DOHH2 (cell line): ENCODE measurements at regions not wholly inside any gene's neighbourhood (a gene's known extent, or its start where the extent isn't known, plus 50 kb on each side); places are given as distances from the start of the nearest gene placed in this dataset.
A peak's percentile ranks its signal among the peaks of the same experiment; 100 is the strongest.

Experiments
- H3F3A ChIP-seq: fragments of 200-600 bp; sonication (generic), shearing (Covaris generic); 2 replicates; pipeline ENCODE4 v1.6.0; 2016; ENCODE audit warnings: antibody characterized with exemption, mild to moderate bottlenecking; ENCODE audit not compliant: control insufficient read depth, insufficient read depth
- H3K27ac ChIP-seq: fragments of 200-600 bp; sonication (generic); 2 replicates; pipeline ENCODE4 v1.5.1; 2014; ENCODE audit warnings: low read depth, mild to moderate bottlenecking, low read length, moderate library complexity
- H3K27me3 ChIP-seq: fragments of 200-600 bp; sonication (generic); 2 replicates; pipeline ENCODE4 v1.6.1; 2014; ENCODE audit warnings: mild to moderate bottlenecking, low read length, mixed read lengths; ENCODE audit not compliant: control insufficient read depth
- H3K36me3 ChIP-seq: fragments of 200-600 bp; sonication (generic); 2 replicates; pipeline ENCODE4 v1.6.1; 2014; ENCODE audit warnings: mild to moderate bottlenecking, low read length, moderate library complexity, mixed read lengths; ENCODE audit not compliant: control insufficient read depth
- H3K4me1 ChIP-seq: fragments of 200-600 bp; sonication (generic); 2 replicates; pipeline ENCODE4 v1.6.1; 2014; ENCODE audit warnings: mild to moderate bottlenecking, low read length, mixed read lengths; ENCODE audit not compliant: control insufficient read depth
- H3K4me2 ChIP-seq: fragments of 200-600 bp; sonication (generic); 2 replicates; pipeline ENCODE4 v1.6.0; 2014; ENCODE audit warnings: mild to moderate bottlenecking, low read length, moderate library complexity
- H3K4me3 ChIP-seq: fragments of 200-600 bp; sonication (generic); 2 replicates; pipeline ENCODE4 v1.5.1; 2014; ENCODE audit warnings: mild to moderate bottlenecking, low read length, mixed read lengths
- H3K79me2 ChIP-seq: fragments of 200-600 bp; sonication (generic); 2 replicates; pipeline ENCODE4 v1.6.1; 2014; ENCODE audit warnings: mild to moderate bottlenecking, low read length, mixed read lengths; ENCODE audit not compliant: control insufficient read depth
- H3K9me2 ChIP-seq: fragments of 200-600 bp; sonication (generic); replicated peaks from 2 replicates; pipeline ENCODE4 v1.6.1; 2014; ENCODE audit warnings: mild to moderate bottlenecking, low read length, mixed read lengths; ENCODE audit not compliant: control insufficient read depth
- H3K9me3 ChIP-seq: fragments of 200-600 bp; sonication (generic); 2 replicates; pipeline ENCODE4 v1.6.1; 2014; ENCODE audit warnings: antibody characterized with exemption, low read length, mixed read lengths; ENCODE audit not compliant: control insufficient read depth, insufficient read depth
- H4K20me1 ChIP-seq: fragments of 200-600 bp; sonication (generic); 2 replicates; pipeline ENCODE4 v1.6.0; 2014; ENCODE audit warnings: low read depth, mild to moderate bottlenecking, antibody characterized with exemption, low read length, moderate library complexity; ENCODE audit not compliant: control insufficient read depth, insufficient read depth
- EZH2phosphoT487 ChIP-seq: fragments of 200-600 bp; sonication (generic); IDR thresholded peaks from 2 replicates; pipeline ENCODE4 v1.6.1; 2017; ENCODE audit warnings: borderline replicate concordance, mild to moderate bottlenecking, antibody characterized with exemption, low read length, moderate library complexity, mixed read lengths
- TF ChIP-seq, protein P1 (sequence below): fragments of 200-600 bp; sonication (generic); IDR thresholded peaks from one replicate; pipeline ENCODE4 v1.5.1; 2014; ENCODE audit warnings: antibody characterized with exemption, mild to moderate bottlenecking, low read depth, low read length; ENCODE audit not compliant: poor library complexity, severe bottlenecking

DNA sequence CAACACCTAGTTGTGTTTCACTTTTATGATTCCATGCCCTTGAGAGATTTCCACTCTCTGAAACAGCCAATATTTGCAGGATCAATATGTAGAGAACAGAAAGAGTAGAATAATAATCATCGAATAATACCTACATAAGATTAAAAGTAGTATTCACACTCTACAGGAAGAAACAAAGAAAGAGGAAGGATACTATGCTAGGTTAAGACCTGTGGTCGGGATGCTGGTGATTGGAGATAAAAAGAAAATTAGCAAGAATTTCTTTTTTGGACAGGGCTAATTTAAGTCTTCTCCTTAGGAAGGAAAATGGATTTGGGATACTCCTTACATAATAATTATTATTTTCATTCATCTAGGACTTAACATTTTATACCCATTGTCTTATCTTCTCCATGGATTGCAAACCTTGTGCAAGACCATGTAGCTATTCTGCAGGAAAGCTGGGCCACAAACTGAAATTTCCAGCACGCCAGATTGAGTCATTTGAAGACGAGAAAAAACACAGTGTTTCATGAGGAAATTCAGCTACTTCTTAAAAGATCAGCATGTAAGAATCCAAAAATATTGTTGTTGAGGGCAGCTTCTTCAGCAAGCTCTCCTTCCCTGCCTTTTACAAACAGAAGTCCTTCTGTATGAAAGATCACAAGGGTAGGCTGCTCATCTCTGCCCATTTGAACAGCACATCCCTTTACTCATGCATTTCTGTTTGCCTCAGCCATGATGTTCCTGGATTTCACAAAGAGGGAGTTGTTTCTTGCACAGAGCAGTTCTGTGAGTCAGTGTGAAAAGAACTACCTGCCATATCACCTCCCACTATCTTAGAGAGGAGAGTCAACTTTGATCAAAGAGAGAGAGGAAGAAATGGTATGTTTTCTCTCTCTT, 90.7 kb downstream of the FAM76B start:
- peak overlapping the region; percentile 68 for H3K27ac ChIP-seq
- H3F3A ChIP-seq, result peaks cover 17% of the 10 kb centered on the region; the same call in 1 of the 2 replicates
- H3K4me1 ChIP-seq, result peaks cover 90% of the 10 kb centered on the region
- TF ChIP-seq EZH2phosphoT487, result no peak
- TF ChIP-seq, protein P1, sequence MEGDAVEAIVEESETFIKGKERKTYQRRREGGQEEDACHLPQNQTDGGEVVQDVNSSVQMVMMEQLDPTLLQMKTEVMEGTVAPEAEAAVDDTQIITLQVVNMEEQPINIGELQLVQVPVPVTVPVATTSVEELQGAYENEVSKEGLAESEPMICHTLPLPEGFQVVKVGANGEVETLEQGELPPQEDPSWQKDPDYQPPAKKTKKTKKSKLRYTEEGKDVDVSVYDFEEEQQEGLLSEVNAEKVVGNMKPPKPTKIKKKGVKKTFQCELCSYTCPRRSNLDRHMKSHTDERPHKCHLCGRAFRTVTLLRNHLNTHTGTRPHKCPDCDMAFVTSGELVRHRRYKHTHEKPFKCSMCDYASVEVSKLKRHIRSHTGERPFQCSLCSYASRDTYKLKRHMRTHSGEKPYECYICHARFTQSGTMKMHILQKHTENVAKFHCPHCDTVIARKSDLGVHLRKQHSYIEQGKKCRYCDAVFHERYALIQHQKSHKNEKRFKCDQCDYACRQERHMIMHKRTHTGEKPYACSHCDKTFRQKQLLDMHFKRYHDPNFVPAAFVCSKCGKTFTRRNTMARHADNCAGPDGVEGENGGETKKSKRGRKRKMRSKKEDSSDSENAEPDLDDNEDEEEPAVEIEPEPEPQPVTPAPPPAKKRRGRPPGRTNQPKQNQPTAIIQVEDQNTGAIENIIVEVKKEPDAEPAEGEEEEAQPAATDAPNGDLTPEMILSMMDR, result no peak
- H3K79me2 ChIP-seq, result no peaks in the 10 kb centered on the region
- H3K4me2 ChIP-seq, result peak overlapping the region; percentile 63
- H3K9me3 ChIP-seq, result peaks cover 5% of the 10 kb centered on the region; the same call in 1 of the 2 replicates
- no peaks in the 10 kb centered on the region for H3K9me2 ChIP-seq
- H3K4me3 ChIP-seq, result peak overlapping the region; percentile 47
- no peaks in the 10 kb centered on the region for H3K27me3 ChIP-seq
- peaks cover 33% of the 10 kb centered on the region for H3K36me3 ChIP-seq
- H4K20me1 ChIP-seq, result no peaks in the 10 kb centered on the region

DNA sequence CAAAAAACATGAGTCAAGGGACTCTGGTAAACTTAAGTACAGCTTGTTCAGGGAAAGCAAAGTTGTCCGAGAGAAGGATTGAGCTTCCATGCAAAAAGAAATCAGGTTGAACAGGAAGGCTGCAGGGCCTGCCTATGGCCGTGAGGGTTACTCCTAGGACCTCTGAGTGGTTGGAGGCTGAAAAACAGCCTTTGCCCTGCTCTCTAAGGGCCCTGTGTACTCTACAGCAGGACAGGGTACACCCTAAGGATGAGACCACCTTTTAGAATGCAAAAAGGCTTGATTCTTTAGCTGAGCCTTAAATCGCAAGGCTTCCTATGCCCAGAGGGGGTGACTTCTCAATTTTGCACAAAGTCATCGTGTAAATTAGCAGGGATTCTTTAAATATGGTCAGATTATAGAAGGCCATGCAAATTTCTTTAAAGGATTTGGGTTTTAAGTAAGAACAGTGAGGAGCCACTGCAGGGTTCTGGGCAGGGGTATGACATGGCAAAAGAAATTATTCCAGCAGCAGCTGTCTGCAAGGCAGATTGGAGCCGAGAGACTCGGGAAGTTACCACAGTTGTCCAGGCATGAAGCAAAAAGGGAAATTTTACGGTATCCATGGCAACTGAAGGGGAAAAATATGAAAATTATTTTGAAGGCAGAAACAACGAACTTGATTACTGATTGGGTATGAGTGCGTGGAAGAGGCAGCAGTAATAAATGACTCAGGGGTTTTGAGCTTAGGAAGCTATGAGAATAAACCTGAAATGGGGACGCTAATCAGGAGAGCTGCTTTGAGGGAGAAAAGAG, 91.8 kb downstream of the FAM76B start:
- TF ChIP-seq, protein P1, result no peak
- TF ChIP-seq EZH2phosphoT487, result no peak
- Histone ChIP-seq H3K4me3 (peak overlapping the region; percentile 47), H3K4me2 (peak overlapping the region; percentile 63), H3K27ac (peak overlapping the region; percentile 68), H3K36me3 (peaks cover 33% of the 10 kb centered on the region), H3K9me2 (no peaks in the 10 kb centered on the region), H3K9me3 (peaks cover 9% of the 10 kb centered on the region; the same call in 1 of the 2 replicates), H4K20me1 (no peaks in the 10 kb centered on the region), H3K4me1 (peaks cover 90% of the 10 kb centered on the region), H3F3A (peaks cover 21% of the 10 kb centered on the region), H3K27me3 (no peaks in the 10 kb centered on the region), H3K79me2 (no peaks in the 10 kb centered on the region)

DNA sequence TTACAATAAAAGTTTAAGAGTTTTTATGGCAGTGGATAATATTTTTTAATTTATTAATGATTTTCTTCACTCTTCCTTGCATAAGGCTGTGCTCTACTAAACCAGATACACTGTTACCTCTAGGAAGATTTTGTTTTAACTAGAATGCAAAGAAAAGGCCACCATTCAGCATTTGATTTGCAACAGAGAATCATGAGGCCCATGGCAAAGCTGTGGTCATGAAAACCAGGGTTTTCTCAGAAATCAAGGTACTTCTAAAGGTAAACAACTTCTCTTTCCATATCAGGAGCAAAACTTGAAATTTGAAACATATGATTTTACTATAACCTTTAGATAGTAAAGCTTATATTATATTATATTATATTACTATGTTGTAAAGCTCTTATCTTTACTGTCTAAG, 94.4 kb downstream of the FAM76B start:
- H3K4me1 ChIP-seq, result peaks cover 97% of the 10 kb centered on the region
- no peaks in the 10 kb centered on the region for H3K9me2 ChIP-seq
- H3K4me2 ChIP-seq, result no peak overlapping the region
- TF ChIP-seq, protein P1, result no peak
- no peak for TF ChIP-seq EZH2phosphoT487
- no peaks in the 10 kb centered on the region for H3K27me3 ChIP-seq
- no peaks in the 10 kb centered on the region for H3K79me2 ChIP-seq
- H3K36me3 ChIP-seq, result peaks cover 44% of the 10 kb centered on the region
- H3K27ac ChIP-seq, result peak overlapping the region; percentile 93
- H3K9me3 ChIP-seq, result peaks cover 16% of the 10 kb centered on the region; the same call in 1 of the 2 replicates
- no peaks in the 10 kb centered on the region for H4K20me1 ChIP-seq
- H3K4me3 ChIP-seq, result no peak overlapping the region
- H3F3A ChIP-seq, result peaks cover 29% of the 10 kb centered on the region
